ENCODE measurements at regions not wholly inside any gene's neighbourhood (a gene's known extent, or its start where the extent isn't known, plus 50 kb on each side); places are given as distances from the start of the nearest gene placed in this dataset.

DNA sequence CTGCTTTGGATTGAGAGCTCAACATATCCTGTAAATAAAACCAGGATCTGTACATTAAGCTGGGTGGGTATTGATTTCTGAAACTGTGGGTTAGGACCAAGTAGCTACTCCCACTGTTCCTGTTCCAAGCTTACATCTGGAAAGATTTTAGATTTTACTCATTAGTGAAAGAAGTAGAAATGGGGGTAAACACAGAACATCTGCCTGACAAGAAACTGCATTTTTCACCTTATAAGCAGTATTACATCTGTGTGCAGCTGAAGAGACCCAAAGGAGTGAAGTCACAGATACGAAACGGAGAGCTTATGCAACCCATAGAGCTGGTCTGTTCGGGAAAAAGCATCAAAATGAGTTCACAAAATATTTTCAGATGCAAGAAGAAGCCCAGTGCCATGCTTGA is 235.2 kb downstream of the SLITRK5 start:
- Histone ChIP-seq H3K4me1 (ENCODE audit: control insufficient read depth, insufficient read depth, low read length, poor library complexity, severe bottlenecking) (no peaks in the 10 kb centered on the region), H3K27ac (ENCODE audit: low read depth, low read length, severe bottlenecking) (no peak overlapping the region), H3K9me3 (ENCODE audit: control insufficient read depth, low read length) (no peaks in the 10 kb centered on the region), H3K36me3 (ENCODE audit: control insufficient read depth, insufficient read depth, low read length) (no peaks in the 10 kb centered on the region), H3K4me3 (ENCODE audit: extremely low read depth, insufficient read depth, low read length, poor library complexity, severe bottlenecking) (no peak overlapping the region)
- 71 to 85% methylated on average over 2 to 3 of the region's 3 CpGs for WGBS, 2 experiments (ENCODE audit: insufficient coverage in 2 of 2)

DNA sequence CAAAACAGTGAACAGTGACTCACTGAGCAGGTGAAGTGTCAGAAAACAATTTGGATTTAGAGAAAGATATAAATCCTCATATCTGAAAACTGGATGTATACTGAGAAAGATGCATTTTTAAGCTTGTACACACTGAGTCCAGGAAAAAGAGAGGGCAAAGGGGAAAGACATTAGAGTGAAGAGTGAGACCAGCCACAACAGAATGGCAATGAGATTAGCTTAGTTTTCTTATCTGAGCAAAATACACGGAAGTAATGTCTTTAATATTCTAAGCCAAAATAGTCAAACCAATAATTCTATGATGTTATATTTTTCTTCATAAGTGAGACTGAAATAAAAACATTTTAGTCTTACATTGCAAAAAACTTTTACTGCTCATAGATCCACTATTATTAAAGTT is 236.0 kb downstream of the SLITRK5 start:
- Histone ChIP-seq H3K4me1 (ENCODE audit: control insufficient read depth, insufficient read depth, low read length, poor library complexity, severe bottlenecking) (no peaks in the 10 kb centered on the region), H3K9me3 (ENCODE audit: control insufficient read depth, low read length) (no peaks in the 10 kb centered on the region), H3K4me3 (ENCODE audit: extremely low read depth, insufficient read depth, low read length, poor library complexity, severe bottlenecking) (no peak overlapping the region), H3K27ac (ENCODE audit: low read depth, low read length, severe bottlenecking) (no peak overlapping the region), H3K36me3 (ENCODE audit: control insufficient read depth, insufficient read depth, low read length) (no peaks in the 10 kb centered on the region)
- no CpG with 5 or more reads among the region's 1 CpG for WGBS, 2 experiments (ENCODE audit: insufficient coverage in 2 of 2)

DNA sequence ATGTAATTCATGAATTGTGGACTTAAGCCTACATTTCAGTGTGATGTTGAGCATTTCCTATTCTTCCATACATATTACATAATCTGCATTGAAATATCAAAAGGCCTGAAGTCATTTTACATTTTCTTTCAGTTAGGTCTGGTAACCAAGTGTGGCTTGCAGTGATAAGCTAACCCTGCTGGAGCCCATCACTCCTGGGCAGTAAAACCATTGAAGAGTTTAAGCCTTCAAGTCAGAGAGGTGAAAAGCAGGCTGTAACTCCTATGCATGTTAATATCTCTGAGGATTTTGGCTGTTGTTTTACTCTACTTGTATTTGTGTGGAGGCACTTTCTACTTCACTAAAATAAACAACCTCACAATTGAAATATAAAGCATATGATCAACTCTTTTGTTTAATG is 248.8 kb downstream of the SLITRK5 start:
- Histone ChIP-seq H3K27ac (ENCODE audit: low read depth, low read length, severe bottlenecking) (no peak overlapping the region), H3K4me1 (ENCODE audit: control insufficient read depth, insufficient read depth, low read length, poor library complexity, severe bottlenecking) (no peaks in the 10 kb centered on the region), H3K4me3 (ENCODE audit: extremely low read depth, insufficient read depth, low read length, poor library complexity, severe bottlenecking) (no peak overlapping the region), H3K9me3 (ENCODE audit: control insufficient read depth, low read length) (no peaks in the 10 kb centered on the region), H3K36me3 (ENCODE audit: control insufficient read depth, insufficient read depth, low read length) (no peaks in the 10 kb centered on the region)

DNA sequence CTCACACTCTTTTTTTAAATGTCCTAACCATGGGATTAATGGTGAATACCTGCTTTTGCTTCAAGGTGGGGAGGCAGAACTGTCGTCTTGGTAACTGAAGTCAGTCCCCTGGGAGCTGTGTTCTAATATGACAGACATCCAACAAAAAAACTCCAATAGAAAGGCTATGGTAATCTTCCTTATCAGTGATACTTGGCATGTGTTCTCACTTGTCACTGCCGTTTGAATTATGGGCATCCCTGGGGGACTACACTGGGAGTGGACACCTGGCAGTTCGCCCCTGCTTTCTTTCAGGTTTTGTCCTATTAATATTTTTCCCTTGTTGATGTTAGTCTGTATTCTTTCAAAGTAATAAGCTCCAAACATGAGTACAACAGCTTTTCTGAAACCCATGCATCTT is 252.6 kb downstream of the SLITRK5 start:
- no peak overlapping the region for H3K27ac ChIP-seq (ENCODE audit: low read depth, low read length, severe bottlenecking)
- no peak overlapping the region for H3K4me3 ChIP-seq (ENCODE audit: extremely low read depth, insufficient read depth, low read length, poor library complexity, severe bottlenecking)
- H3K36me3 ChIP-seq (ENCODE audit: control insufficient read depth, insufficient read depth, low read length), result no peaks in the 10 kb centered on the region
- WGBS, 2 experiments (ENCODE audit: insufficient coverage in 2 of 2), result 100% methylated on average over 1 of the region's 3 CpGs; no CpG with 5 or more reads in 1 of the 2 experiments
- no peaks in the 10 kb centered on the region for H3K9me3 ChIP-seq (ENCODE audit: control insufficient read depth, low read length)
- H3K4me1 ChIP-seq (ENCODE audit: control insufficient read depth, insufficient read depth, low read length, poor library complexity, severe bottlenecking), result no peaks in the 10 kb centered on the region

DNA sequence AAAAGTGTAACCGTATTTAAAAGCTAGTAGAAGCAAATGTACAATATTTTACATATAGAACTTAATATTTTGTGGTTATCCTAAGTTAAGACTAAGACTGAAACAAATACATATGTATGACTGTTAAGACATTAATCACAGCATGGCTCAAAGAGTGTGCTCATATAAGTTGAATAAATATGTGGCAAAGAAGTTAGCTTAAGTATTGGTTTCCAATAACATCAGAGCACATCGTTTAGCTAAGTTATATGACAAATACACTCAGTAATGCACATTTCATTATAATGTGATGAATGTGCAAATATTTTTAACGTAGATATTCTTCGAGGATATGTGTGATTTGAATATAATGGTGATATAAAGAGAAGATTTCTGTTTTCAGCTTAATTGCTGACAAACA is 253.8 kb downstream of the SLITRK5 start:
- Histone ChIP-seq H3K36me3 (ENCODE audit: control insufficient read depth, insufficient read depth, low read length) (no peaks in the 10 kb centered on the region), H3K4me3 (ENCODE audit: extremely low read depth, insufficient read depth, low read length, poor library complexity, severe bottlenecking) (no peak overlapping the region), H3K27ac (ENCODE audit: low read depth, low read length, severe bottlenecking) (no peak overlapping the region), H3K4me1 (ENCODE audit: control insufficient read depth, insufficient read depth, low read length, poor library complexity, severe bottlenecking) (no peaks in the 10 kb centered on the region), H3K9me3 (ENCODE audit: control insufficient read depth, low read length) (no peaks in the 10 kb centered on the region)
- WGBS, 2 experiments (ENCODE audit: insufficient coverage in 2 of 2), result no CpG with 5 or more reads among the region's 4 CpGs

DNA sequence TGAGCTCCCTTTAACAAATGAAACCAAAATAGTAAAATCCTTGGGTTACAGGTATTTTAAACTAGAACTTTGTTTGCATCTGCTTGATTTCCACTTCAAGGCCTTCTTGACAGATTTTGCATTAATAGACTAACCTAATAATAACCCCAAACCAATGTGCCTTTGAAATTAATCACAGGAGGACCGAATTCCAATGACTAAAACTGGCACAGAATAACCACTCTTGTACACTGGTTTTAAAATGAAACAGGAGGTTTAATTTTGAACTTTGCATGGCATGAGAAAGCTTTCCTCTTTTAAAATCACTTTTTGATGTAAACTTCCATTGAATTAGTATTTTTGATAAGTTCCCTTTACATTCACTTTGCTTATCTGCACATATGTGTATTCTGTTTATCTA is 269.6 kb downstream of the SLITRK5 start:
- no peaks in the 10 kb centered on the region for H3K4me1 ChIP-seq (ENCODE audit: control insufficient read depth, insufficient read depth, low read length, poor library complexity, severe bottlenecking)
- H3K36me3 ChIP-seq (ENCODE audit: control insufficient read depth, insufficient read depth, low read length), result no peaks in the 10 kb centered on the region
- no CpG with 5 or more reads among the region's 1 CpG for WGBS, 2 experiments (ENCODE audit: insufficient coverage in 2 of 2)
- H3K4me3 ChIP-seq (ENCODE audit: extremely low read depth, insufficient read depth, low read length, poor library complexity, severe bottlenecking), result no peak overlapping the region
- H3K27ac ChIP-seq (ENCODE audit: low read depth, low read length, severe bottlenecking), result no peak overlapping the region
- H3K9me3 ChIP-seq (ENCODE audit: control insufficient read depth, low read length), result no peaks in the 10 kb centered on the region

DNA sequence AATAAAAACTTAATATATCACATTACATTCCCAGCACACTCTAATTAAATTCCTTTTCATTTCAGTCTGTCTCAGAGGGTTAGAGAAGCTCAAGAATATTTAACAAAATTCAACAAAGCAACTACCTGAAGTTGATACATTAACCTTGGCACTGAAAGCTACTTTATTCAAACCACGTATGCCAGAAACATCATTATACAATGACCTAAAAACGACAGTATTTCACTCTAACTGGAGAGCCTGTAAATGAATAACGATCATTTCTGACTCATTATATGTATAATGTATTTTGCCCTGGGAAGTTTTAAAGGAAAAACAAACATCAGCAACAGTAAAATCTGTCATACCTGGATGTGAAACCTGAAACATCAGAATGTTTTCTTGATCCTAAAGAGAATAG is 270.1 kb downstream of the SLITRK5 start:
- Histone ChIP-seq H3K9me3 (ENCODE audit: control insufficient read depth, low read length) (no peaks in the 10 kb centered on the region), H3K4me1 (ENCODE audit: control insufficient read depth, insufficient read depth, low read length, poor library complexity, severe bottlenecking) (no peaks in the 10 kb centered on the region)
- 83 to 100% methylated on average over 1 of the region's 3 CpGs for WGBS, 2 experiments (ENCODE audit: insufficient coverage in 2 of 2)

DNA sequence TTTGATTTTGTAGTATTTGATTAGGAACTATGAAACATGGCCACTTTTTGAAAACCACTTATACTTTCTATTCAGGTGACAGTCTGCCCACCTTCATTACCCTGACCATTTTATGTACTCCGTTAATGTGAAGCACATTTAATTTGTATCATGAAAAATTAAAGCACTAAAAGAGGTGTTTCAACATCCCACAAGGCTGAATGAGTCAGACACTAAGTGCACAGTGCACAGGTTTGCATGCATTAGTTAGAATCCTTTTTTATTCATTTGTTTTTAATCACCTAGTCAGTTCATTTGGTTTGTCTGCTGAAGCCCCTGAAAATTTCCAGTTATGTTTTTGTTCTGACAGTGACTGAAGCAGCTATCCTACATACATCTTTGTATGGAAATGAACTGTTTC is 271.0 kb downstream of the SLITRK5 start:
- Histone ChIP-seq H3K4me3 (ENCODE audit: extremely low read depth, insufficient read depth, low read length, poor library complexity, severe bottlenecking) (no peak overlapping the region), H3K27ac (ENCODE audit: low read depth, low read length, severe bottlenecking) (no peak overlapping the region), H3K4me1 (ENCODE audit: control insufficient read depth, insufficient read depth, low read length, poor library complexity, severe bottlenecking) (no peaks in the 10 kb centered on the region), H3K9me3 (ENCODE audit: control insufficient read depth, low read length) (no peaks in the 10 kb centered on the region), H3K36me3 (ENCODE audit: control insufficient read depth, insufficient read depth, low read length) (no peaks in the 10 kb centered on the region)
- WGBS, 2 experiments (ENCODE audit: insufficient coverage in 2 of 2), result no CpG with 5 or more reads among the region's 1 CpG

More for the DNA sequence above, 270.1 kb downstream of the SLITRK5 start:
- no peak overlapping the region for H3K4me3 ChIP-seq (ENCODE audit: extremely low read depth, insufficient read depth, low read length, poor library complexity, severe bottlenecking)
- H3K36me3 ChIP-seq (ENCODE audit: control insufficient read depth, insufficient read depth, low read length), result no peaks in the 10 kb centered on the region
- H3K27ac ChIP-seq (ENCODE audit: low read depth, low read length, severe bottlenecking), result no peak overlapping the region

DNA sequence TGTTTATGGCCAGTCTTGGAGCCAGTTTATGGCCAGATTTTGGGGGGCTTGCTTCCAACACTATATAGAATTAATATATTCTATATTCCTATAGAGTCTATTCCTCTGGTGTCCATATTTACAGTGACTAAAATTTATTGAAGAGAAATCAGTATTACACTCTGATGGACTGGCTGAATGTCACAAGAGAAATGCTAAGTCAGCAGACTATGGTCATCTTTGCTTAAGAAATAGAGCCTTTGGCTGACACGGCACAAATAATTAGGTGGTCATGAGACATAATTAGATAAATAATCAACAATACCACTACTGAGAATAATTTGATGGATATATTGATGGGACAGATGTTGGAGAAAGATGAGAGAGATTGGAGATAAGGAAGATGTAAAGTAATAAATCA is 272.9 kb downstream of the SLITRK5 start:
- Histone ChIP-seq H3K4me3 (ENCODE audit: extremely low read depth, insufficient read depth, low read length, poor library complexity, severe bottlenecking) (no peak overlapping the region), H3K4me1 (ENCODE audit: control insufficient read depth, insufficient read depth, low read length, poor library complexity, severe bottlenecking) (no peaks in the 10 kb centered on the region), H3K9me3 (ENCODE audit: control insufficient read depth, low read length) (no peaks in the 10 kb centered on the region), H3K27ac (ENCODE audit: low read depth, low read length, severe bottlenecking) (no peak overlapping the region), H3K36me3 (ENCODE audit: control insufficient read depth, insufficient read depth, low read length) (no peaks in the 10 kb centered on the region)
- WGBS, 2 experiments (ENCODE audit: insufficient coverage in 2 of 2), result no CpG with 5 or more reads among the region's 1 CpG

DNA sequence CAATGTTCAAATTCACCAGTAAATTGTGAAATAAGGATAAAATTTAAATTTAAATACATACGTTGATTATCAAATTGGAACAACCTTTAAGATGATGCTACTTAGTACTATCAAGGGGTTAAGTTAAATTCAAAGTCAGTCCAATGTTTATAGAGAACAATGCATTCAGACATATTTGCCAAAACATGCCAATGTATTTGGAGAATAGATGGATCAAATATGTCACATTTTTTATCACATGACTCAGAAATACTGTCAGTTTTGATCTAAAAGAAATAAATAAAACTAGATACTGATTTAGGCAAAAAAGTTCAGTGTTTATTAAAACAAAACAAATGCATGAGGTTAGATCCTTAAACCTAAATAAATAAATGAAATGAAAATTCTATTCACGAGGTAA is 281.2 kb downstream of the SLITRK5 start:
- H3K4me3 ChIP-seq (ENCODE audit: extremely low read depth, insufficient read depth, low read length, poor library complexity, severe bottlenecking), result no peak overlapping the region
- WGBS, 2 experiments (ENCODE audit: insufficient coverage in 2 of 2), result no CpG with 5 or more reads among the region's 2 CpGs

DNA sequence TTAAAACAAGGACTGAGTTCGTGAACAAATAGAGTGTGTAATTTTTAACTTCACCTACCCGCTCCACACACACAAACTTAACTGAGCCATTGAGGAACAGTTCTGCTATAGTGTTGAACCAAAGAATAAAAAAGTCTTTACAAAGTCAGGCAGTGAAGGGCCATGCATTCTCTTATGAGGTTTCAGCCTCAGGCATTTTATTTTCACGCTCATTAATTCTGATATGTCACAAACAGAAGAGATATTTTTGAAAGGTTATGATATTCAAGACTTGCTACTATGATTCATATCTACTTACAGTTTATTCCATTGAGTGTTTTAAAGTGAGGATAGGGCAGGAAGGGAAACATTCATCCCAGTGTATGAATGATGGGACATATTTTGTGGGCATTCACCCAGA is 282.2 kb downstream of the SLITRK5 start:
- Histone ChIP-seq H3K9me3 (ENCODE audit: control insufficient read depth, low read length) (no peaks in the 10 kb centered on the region), H3K36me3 (ENCODE audit: control insufficient read depth, insufficient read depth, low read length) (no peaks in the 10 kb centered on the region)
- no CpG with 5 or more reads among the region's 3 CpGs for WGBS, 2 experiments (ENCODE audit: insufficient coverage in 2 of 2)

More for the DNA sequence above, 281.2 kb downstream of the SLITRK5 start:
- no peak overlapping the region for H3K27ac ChIP-seq (ENCODE audit: low read depth, low read length, severe bottlenecking)
- H3K4me1 ChIP-seq (ENCODE audit: control insufficient read depth, insufficient read depth, low read length, poor library complexity, severe bottlenecking), result no peaks in the 10 kb centered on the region
- no peaks in the 10 kb centered on the region for H3K36me3 ChIP-seq (ENCODE audit: control insufficient read depth, insufficient read depth, low read length)
- H3K9me3 ChIP-seq (ENCODE audit: control insufficient read depth, low read length), result no peaks in the 10 kb centered on the region

DNA sequence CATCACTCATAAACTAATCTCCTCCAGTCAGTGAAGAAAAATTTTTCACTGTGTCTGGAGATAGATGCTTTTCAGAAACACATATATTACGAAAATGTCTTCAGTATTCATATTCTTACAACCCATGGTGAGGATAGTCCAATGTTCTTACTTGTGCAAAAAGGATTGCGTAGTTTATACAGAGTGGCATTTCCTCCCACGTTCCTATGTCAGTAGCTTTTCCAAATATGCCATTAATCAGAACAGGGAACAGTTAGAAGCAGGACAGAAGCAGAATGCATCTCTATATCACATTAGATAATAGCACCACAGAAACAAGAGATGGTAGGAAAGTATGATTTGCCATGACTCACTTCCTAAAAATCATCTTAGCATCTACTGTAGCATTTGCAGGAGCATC is 282.9 kb downstream of the SLITRK5 start:
- no peaks in the 10 kb centered on the region for H3K4me1 ChIP-seq (ENCODE audit: control insufficient read depth, insufficient read depth, low read length, poor library complexity, severe bottlenecking)
- H3K36me3 ChIP-seq (ENCODE audit: control insufficient read depth, insufficient read depth, low read length), result no peaks in the 10 kb centered on the region
- WGBS, 2 experiments (ENCODE audit: insufficient coverage in 2 of 2), result 92% methylated on average over 2 of the region's 3 CpGs; no CpG with 5 or more reads in 1 of the 2 experiments
- H3K4me3 ChIP-seq (ENCODE audit: extremely low read depth, insufficient read depth, low read length, poor library complexity, severe bottlenecking), result no peak overlapping the region
- H3K9me3 ChIP-seq (ENCODE audit: control insufficient read depth, low read length), result no peaks in the 10 kb centered on the region
- H3K27ac ChIP-seq (ENCODE audit: low read depth, low read length, severe bottlenecking), result no peak overlapping the region

More for the DNA sequence above, 282.2 kb downstream of the SLITRK5 start:
- Histone ChIP-seq H3K4me3 (ENCODE audit: extremely low read depth, insufficient read depth, low read length, poor library complexity, severe bottlenecking) (no peak overlapping the region), H3K27ac (ENCODE audit: low read depth, low read length, severe bottlenecking) (no peak overlapping the region), H3K4me1 (ENCODE audit: control insufficient read depth, insufficient read depth, low read length, poor library complexity, severe bottlenecking) (no peaks in the 10 kb centered on the region)

Measured in mesodermal cell (in vitro differentiated cells).